GM12878 (cell line): ENCODE measurements at regions not wholly inside any gene's neighbourhood (a gene's known extent, or its start where the extent isn't known, plus 50 kb on each side); places are given as distances from the start of the nearest gene placed in this dataset.

Experiments used
- ATAC-seq: fragments of 200-7000 bp; cut with Tn5 transposase; 3 replicates; pipeline ENCODE4 v1.9.1; 2020; ENCODE audit warnings: mild to moderate bottlenecking, moderate library complexity
- BruUV-seq: library from RNA; stranded (reverse); fragments of 400-500 nt; replicated peaks from 2 replicates; lab custom pipeline; 2021; lab: Mats Ljungman, UMichigan
- CTCF ChIA-PET: fragments of 300-600 bp; sonication (Branson Sonifier 250); formaldehyde crosslinking; extraction: SDS; loops from one replicate; lab custom pipeline; 2021; ENCODE audit warnings: inconsistent platforms; lab: Yijun Ruan, JAX
- POLR2A ChIA-PET: fragments of 350-600 bp; formaldehyde crosslinking; extraction: SDS; loops from one replicate; lab custom pipeline; 2021; ENCODE audit warnings: inconsistent platforms; lab: Charles Lee
- RAD21 ChIA-PET: fragments of 300-600 bp; sonication (Branson Sonifier 250); formaldehyde crosslinking; loops from one replicate; lab custom pipeline; 2023; ENCODE audit warnings: antibody characterized with exemption; ENCODE audit not compliant: unreplicated experiment; lab: Charles Lee
- SMC1A ChIA-PET: fragments of 300-600 bp; sonication (Branson Sonifier 250); formaldehyde crosslinking; loops from one replicate; lab custom pipeline; 2023; ENCODE audit not compliant: unreplicated experiment, uncharacterized antibody; lab: Charles Lee
- DNase-seq: peaks from one replicate; pipeline ENCODE4 v3.0.0-alpha.2; 2011; ENCODE audit warnings: low read depth, low spot score
- FAIRE-seq: peaks from 3 replicates; lab custom pipeline; 2011; peaks lifted over from hg19 to GRCh38; lab: Jason Lieb, UNC
- H2AFZ ChIP-seq: 2 replicates; pipeline ENCODE4 v1.6.0; 2011; ENCODE audit warnings: low read depth, low read length, control low read depth; ENCODE audit not compliant: control insufficient read depth
- H3K27ac ChIP-seq: 2 replicates; pipeline ENCODE4 v1.5.1; 2011; ENCODE audit warnings: control low read depth; ENCODE audit not compliant: control insufficient read depth, insufficient read depth
- H3K27me3 ChIP-seq, 2 experiments: replicated peaks in 1 of 2; 2 replicates each; pipeline versions ENCODE4 v1.6.0 to v1.6.1; 2011; ENCODE audit warnings: low read length in 1 of 2; ENCODE audit not compliant: control insufficient read depth in 2 of 2, insufficient read depth in 2 of 2
- H3K36me3 ChIP-seq, 2 experiments: 2 replicates each; pipeline ENCODE4 v1.5.1; 2011; ENCODE audit warnings: low read length in 1 of 2; ENCODE audit not compliant: control insufficient read depth in 2 of 2, insufficient read depth in 2 of 2
- H3K4me1 ChIP-seq: 2 replicates; pipeline ENCODE4 v1.6.1; 2011; ENCODE audit warnings: mild to moderate bottlenecking, low read length, moderate library complexity, mixed read lengths; ENCODE audit not compliant: control insufficient read depth, insufficient read depth
- H3K4me2 ChIP-seq: 2 replicates; pipeline ENCODE4 v1.6.0; 2011; ENCODE audit warnings: control low read depth; ENCODE audit not compliant: control insufficient read depth, insufficient read depth
- H3K4me3 ChIP-seq: fragments of 200-600 bp; sonication (generic); 2 replicates; pipeline ENCODE4 v1.5.1; 2016
- H3K79me2 ChIP-seq: 2 replicates; pipeline ENCODE4 v1.6.0; 2011; ENCODE audit warnings: low read length; ENCODE audit not compliant: control insufficient read depth, insufficient read depth
- H3K9ac ChIP-seq: 2 replicates; pipeline ENCODE4 v1.8.0; 2011; ENCODE audit warnings: low read length, control low read depth, mixed read lengths; ENCODE audit not compliant: control insufficient read depth, insufficient read depth
- H3K9me3 ChIP-seq: replicated peaks from 3 replicates; pipeline ENCODE4 v1.5.1; 2011; ENCODE audit warnings: mild to moderate bottlenecking, low read length; ENCODE audit not compliant: control insufficient read depth, insufficient read depth
- H4K20me1 ChIP-seq: 2 replicates; pipeline ENCODE4 v1.6.0; 2011; ENCODE audit not compliant: control insufficient read depth, insufficient read depth
- BMI1 ChIP-seq: fragments of 450-650 bp; IDR thresholded peaks from 2 replicates; pipeline ENCODE4 v1.6.1; 2016; ENCODE audit warnings: mild to moderate bottlenecking, moderate library complexity, borderline replicate concordance
- CHD4 ChIP-seq: fragments of 200-600 bp; sonication (generic); IDR thresholded peaks from 2 replicates; pipeline ENCODE4 v1.6.1; 2016; ENCODE audit warnings: mild to moderate bottlenecking
- DPF2 ChIP-seq: fragments of 450-650 bp; IDR thresholded peaks from 2 replicates; pipeline ENCODE4 v1.6.1; 2017; ENCODE audit warnings: mild to moderate bottlenecking
- HCFC1 ChIP-seq: fragments of 150-350 bp; IDR thresholded peaks from 2 replicates; pipeline ENCODE4 v1.6.1; 2014; ENCODE audit warnings: low read length
- HDGF ChIP-seq: fragments of 450-650 bp; IDR thresholded peaks from 2 replicates; pipeline ENCODE4 v1.6.1; 2016; ENCODE audit warnings: antibody characterized with exemption
- IKZF1 ChIP-seq: fragments of 450-650 bp; conservative IDR thresholded peaks from 2 replicates; pipeline ENCODE4 v1.6.1; 2017; ENCODE audit warnings: antibody characterized with exemption, mild to moderate bottlenecking
- KAT2A ChIP-seq: conservative IDR thresholded peaks from 2 replicates; pipeline ENCODE4 v1.6.1; 2011; ENCODE audit warnings: low read depth, low read length; ENCODE audit not compliant: control insufficient read depth
- MTA3 ChIP-seq: IDR thresholded peaks from 2 replicates; pipeline ENCODE4 v1.6.1; 2012; ENCODE audit warnings: low read length, inconsistent platforms, borderline replicate concordance
- NFIC ChIP-seq: IDR thresholded peaks from 2 replicates; pipeline ENCODE4 v1.6.1; 2012; ENCODE audit warnings: low read depth, mild to moderate bottlenecking, inconsistent platforms, low read length, moderate library complexity
- POU2F2 ChIP-seq: IDR thresholded peaks from 3 replicates; pipeline ENCODE4 v1.6.1; 2011; ENCODE audit warnings: low read depth, mild to moderate bottlenecking, low read length, borderline replicate concordance
- RAD51 ChIP-seq: fragments of 450-650 bp; IDR thresholded peaks from 2 replicates; pipeline ENCODE4 v1.6.1; 2016; ENCODE audit warnings: moderate library complexity, mild to moderate bottlenecking, inconsistent platforms
- RCOR1 ChIP-seq: conservative IDR thresholded peaks from 2 replicates; pipeline ENCODE4 v1.6.1; 2012; ENCODE audit warnings: low read depth, low read length, improper control_type of control experiment
- RUNX3 ChIP-seq: IDR thresholded peaks from 2 replicates; pipeline ENCODE4 v1.6.1; 2012; ENCODE audit warnings: low read length, inconsistent platforms
- ZBED1 ChIP-seq: IDR thresholded peaks from 2 replicates; pipeline ENCODE4 v1.6.1; 2016; ENCODE audit warnings: borderline replicate concordance
- ZNF207 ChIP-seq: fragments of 450-650 bp; IDR thresholded peaks from 2 replicates; pipeline ENCODE4 v1.6.1; 2014; ENCODE audit warnings: antibody characterized with exemption, mild to moderate bottlenecking, borderline replicate concordance
- WGBS: methylation state at CpG from one replicate; pipeline ENCODE4 v1.1.6; 2016; ENCODE audit warnings: low lambda C conversion rate; ENCODE audit not compliant: insufficient replicate concordance, insufficient coverage; ENCODE audit errors: missing lambda C conversion rate; 5-methylcytosine and 5-hydroxymethylcytosine counted together
- in situ Hi-C: fragments of 300-500 bp; cut with MboI; formaldehyde crosslinking; loops from 9 replicates; pipeline ENCODE4 v1.14.3; 2018; ENCODE audit warnings: mixed read lengths
- intact Hi-C: fragments of 100-400 bp; cut with micrococcal nuclease; formaldehyde crosslinking; loops from one replicate; pipeline ENCODE4 v1.14.2; 2022; ENCODE audit not compliant: unreplicated experiment
- TF ChIP-seq, protein P1 (sequence below): fragments of 450-650 bp; IDR thresholded peaks from 2 replicates; pipeline ENCODE4 v1.6.1; 2017; ENCODE audit warnings: mild to moderate bottlenecking, moderate library complexity
- TF ChIP-seq, protein P2 (sequence below): IDR thresholded peaks from 2 replicates; pipeline ENCODE4 v1.6.1; 2011; ENCODE audit warnings: mild to moderate bottlenecking, low read depth, low read length, moderate library complexity; ENCODE audit not compliant: insufficient replicate concordance
- TF ChIP-seq, protein P3 (sequence below): IDR thresholded peaks from 2 replicates; pipeline ENCODE4 v1.6.1; 2011; ENCODE audit warnings: low read depth, mild to moderate bottlenecking, low read length, moderate library complexity, borderline replicate concordance; ENCODE audit errors: extremely low read depth
- TF ChIP-seq, protein P4 (sequence below): IDR thresholded peaks from 2 replicates; pipeline ENCODE4 v1.6.1; 2011; ENCODE audit warnings: low read depth, low read length, improper control_type of control experiment, borderline replicate concordance

DNA sequence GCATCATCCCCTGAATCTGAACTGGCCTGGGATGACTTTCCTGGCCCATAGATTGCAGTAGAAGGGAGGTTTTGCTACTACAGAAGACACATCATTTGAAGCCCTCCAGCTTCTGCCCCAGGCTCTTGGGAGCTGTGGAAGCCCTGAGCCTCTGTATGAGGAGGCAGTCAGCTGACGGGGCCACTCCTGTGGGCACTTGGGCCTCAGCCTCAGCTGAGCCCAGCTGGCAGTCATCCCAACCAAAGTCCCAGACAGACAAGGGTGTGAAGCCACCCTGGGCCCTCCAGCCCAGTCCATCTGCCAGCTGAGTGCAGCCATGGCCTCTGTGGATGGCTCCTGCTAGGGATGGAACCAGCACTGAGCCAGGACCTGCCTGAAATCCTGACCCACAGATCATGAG, 502.3 kb upstream of the HS6ST1 start:
- intact Hi-C loops, result no loop called here
- ATAC-seq, result no peak
- no peak overlapping the region for H2AFZ ChIP-seq
- no peaks in the 10 kb centered on the region for H3K9me3 ChIP-seq
- no peak for DNase-seq
- BruUV-seq, result no TSS peak
- ChIA-PET CTCF (no interaction called here), SMC1A (no interaction called here), POLR2A (no interaction called here), RAD21 (no interaction called here)
- no peaks in the 10 kb centered on the region for H3K36me3 ChIP-seq
- no peaks in the 10 kb centered on the region for H4K20me1 ChIP-seq
- no peaks in the 10 kb centered on the region for H3K79me2 ChIP-seq
- H3K27ac ChIP-seq, result no peak overlapping the region
- H3K4me2 ChIP-seq, result no peak overlapping the region
- H3K4me1 ChIP-seq, result no peaks in the 10 kb centered on the region
- no peak for FAIRE-seq
- in situ Hi-C loops, result no loop called here
- no peak overlapping the region for H3K4me3 ChIP-seq
- no peaks in the 10 kb centered on the region for H3K27me3 ChIP-seq
- no peak for TF ChIP-seq KAT2A
- TF ChIP-seq, protein P1, sequence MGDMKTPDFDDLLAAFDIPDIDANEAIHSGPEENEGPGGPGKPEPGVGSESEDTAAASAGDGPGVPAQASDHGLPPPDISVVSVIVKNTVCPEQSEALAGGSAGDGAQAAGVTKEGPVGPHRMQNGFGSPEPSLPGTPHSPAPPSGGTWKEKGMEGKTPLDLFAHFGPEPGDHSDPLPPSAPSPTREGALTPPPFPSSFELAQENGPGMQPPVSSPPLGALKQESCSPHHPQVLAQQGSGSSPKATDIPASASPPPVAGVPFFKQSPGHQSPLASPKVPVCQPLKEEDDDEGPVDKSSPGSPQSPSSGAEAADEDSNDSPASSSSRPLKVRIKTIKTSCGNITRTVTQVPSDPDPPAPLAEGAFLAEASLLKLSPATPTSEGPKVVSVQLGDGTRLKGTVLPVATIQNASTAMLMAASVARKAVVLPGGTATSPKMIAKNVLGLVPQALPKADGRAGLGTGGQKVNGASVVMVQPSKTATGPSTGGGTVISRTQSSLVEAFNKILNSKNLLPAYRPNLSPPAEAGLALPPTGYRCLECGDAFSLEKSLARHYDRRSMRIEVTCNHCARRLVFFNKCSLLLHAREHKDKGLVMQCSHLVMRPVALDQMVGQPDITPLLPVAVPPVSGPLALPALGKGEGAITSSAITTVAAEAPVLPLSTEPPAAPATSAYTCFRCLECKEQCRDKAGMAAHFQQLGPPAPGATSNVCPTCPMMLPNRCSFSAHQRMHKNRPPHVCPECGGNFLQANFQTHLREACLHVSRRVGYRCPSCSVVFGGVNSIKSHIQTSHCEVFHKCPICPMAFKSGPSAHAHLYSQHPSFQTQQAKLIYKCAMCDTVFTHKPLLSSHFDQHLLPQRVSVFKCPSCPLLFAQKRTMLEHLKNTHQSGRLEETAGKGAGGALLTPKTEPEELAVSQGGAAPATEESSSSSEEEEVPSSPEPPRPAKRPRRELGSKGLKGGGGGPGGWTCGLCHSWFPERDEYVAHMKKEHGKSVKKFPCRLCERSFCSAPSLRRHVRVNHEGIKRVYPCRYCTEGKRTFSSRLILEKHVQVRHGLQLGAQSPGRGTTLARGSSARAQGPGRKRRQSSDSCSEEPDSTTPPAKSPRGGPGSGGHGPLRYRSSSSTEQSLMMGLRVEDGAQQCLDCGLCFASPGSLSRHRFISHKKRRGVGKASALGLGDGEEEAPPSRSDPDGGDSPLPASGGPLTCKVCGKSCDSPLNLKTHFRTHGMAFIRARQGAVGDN, result no peak
- TF ChIP-seq RAD51, result no peak
- no peak for TF ChIP-seq DPF2
- TF ChIP-seq RCOR1, result no peak
- TF ChIP-seq NFIC, result no peak
- TF ChIP-seq, protein P2, sequence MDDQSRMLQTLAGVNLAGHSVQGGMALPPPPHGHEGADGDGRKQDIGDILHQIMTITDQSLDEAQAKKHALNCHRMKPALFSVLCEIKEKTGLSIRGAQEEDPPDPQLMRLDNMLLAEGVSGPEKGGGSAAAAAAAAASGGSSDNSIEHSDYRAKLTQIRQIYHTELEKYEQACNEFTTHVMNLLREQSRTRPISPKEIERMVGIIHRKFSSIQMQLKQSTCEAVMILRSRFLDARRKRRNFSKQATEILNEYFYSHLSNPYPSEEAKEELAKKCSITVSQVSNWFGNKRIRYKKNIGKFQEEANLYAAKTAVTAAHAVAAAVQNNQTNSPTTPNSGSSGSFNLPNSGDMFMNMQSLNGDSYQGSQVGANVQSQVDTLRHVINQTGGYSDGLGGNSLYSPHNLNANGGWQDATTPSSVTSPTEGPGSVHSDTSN, result no peak
- no peak for TF ChIP-seq BMI1
- TF ChIP-seq MTA3, result no peak
- TF ChIP-seq HCFC1, result no peak
- TF ChIP-seq, protein P3, sequence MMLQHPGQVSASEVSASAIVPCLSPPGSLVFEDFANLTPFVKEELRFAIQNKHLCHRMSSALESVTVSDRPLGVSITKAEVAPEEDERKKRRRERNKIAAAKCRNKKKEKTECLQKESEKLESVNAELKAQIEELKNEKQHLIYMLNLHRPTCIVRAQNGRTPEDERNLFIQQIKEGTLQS, result no peak
- TF ChIP-seq, protein P4, sequence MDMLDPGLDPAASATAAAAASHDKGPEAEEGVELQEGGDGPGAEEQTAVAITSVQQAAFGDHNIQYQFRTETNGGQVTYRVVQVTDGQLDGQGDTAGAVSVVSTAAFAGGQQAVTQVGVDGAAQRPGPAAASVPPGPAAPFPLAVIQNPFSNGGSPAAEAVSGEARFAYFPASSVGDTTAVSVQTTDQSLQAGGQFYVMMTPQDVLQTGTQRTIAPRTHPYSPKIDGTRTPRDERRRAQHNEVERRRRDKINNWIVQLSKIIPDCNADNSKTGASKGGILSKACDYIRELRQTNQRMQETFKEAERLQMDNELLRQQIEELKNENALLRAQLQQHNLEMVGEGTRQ, result no peak
- TF ChIP-seq ZBED1, result no peak
- TF ChIP-seq ZNF207, result no peak
- TF ChIP-seq RUNX3, result no peak
- TF ChIP-seq CHD4, result no peak
- TF ChIP-seq IKZF1, result no peak
- TF ChIP-seq HDGF, result no peak
- no peak for TF ChIP-seq POU2F2
- H3K9ac ChIP-seq, result no peak overlapping the region
- 0% methylated on average over 1 of the region's 1 CpG for WGBS
